GM12874 (cell line): ENCODE measurements at regions not wholly inside any gene's neighbourhood (a gene's known extent, or its start where the extent isn't known, plus 50 kb on each side); places are given as distances from the start of the nearest gene placed in this dataset.

ENCODE experiments used
- TF ChIP-seq, protein P1 (sequence below): IDR thresholded peaks from 2 replicates; pipeline ENCODE4 v1.5.1; 2011; ENCODE audit warnings: low read depth, mild to moderate bottlenecking, control low read depth, low read length, moderate library complexity; ENCODE audit not compliant: insufficient read depth

DNA sequence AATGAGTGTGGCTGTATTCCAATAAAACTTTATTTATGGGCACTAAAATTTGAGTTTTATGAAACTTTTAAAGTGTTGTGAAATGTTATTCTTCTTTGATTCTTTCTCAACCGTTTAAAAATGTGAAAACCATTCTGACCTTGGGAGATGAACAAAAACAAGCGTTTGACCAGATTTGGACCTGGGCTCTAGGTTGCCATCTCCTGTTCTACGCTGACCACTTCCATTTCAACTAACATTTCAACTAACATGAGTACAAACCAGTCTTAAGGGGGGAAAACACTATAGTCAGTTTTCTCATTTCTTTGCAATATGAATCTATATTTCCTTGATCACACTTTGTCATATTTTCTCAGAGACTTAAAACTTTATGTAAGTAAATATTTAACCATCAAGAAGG, 118.4 kb upstream of the IRX5 start:
- TF ChIP-seq, protein P1, sequence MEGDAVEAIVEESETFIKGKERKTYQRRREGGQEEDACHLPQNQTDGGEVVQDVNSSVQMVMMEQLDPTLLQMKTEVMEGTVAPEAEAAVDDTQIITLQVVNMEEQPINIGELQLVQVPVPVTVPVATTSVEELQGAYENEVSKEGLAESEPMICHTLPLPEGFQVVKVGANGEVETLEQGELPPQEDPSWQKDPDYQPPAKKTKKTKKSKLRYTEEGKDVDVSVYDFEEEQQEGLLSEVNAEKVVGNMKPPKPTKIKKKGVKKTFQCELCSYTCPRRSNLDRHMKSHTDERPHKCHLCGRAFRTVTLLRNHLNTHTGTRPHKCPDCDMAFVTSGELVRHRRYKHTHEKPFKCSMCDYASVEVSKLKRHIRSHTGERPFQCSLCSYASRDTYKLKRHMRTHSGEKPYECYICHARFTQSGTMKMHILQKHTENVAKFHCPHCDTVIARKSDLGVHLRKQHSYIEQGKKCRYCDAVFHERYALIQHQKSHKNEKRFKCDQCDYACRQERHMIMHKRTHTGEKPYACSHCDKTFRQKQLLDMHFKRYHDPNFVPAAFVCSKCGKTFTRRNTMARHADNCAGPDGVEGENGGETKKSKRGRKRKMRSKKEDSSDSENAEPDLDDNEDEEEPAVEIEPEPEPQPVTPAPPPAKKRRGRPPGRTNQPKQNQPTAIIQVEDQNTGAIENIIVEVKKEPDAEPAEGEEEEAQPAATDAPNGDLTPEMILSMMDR, result no peak

DNA sequence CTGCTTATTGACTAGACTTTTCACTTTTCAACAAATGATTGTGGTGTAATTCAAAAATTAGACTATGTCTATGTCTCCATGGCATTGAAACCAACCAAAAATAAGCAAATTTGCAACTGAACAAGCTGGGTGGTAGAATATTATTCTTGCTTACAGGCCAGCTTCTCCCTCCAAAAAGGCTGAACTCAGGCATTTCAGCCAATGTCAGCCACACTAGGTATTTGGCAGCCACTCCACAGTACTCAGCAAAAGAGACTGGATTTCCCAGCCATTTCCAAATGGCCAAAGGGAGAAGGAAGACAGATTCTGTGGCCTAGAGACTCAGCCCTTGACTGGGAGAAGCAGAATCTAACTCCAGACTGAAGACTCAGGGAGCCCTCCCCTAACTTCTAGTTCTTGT, 121.8 kb upstream of the IRX5 start:
- TF ChIP-seq, protein P1, result no peak

- TF ChIP-seq, protein P1, result no peak
These were observed 123.7 kb upstream of the IRX5 start for GRCh38 chr16:54806881-54807360.

DNA sequence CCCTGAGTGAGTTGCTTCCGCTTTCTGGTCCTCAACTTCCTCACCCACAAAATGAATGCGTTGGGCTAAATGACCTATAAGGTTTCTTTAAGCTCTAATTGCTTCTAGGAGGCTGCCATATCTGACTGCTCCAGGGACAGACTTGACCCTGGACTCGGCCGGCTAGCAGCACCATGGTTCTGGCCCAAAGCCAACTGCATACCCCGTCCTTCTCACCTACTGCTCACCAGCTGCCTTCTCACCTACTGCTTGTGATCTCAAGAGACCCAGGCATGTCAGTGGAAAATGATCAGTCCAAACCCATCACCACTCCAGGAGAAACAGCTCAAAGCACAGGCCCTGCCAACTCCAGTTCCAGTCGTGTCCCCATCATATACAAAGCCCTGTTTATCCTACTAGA, 124.3 kb upstream of the IRX5 start:
- TF ChIP-seq, protein P1, result no peak

DNA sequence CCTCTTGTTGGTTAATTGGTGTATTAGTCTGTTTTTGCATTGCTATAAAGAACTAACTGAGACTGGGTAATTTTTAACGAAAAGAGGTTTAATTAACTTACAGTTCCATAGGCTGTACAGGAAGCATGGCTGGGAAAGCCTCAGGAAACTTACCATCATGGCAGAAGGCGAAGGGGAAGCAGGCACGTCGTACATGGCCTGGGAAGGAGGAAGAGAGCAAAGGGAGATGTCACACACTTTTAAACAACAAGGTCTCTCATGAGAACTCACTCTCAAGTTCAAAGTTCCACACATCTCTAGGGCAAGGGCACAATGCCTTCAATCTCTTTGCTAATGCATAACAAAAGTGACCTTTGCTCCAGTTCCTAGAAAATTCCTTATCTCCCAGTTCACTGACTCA, 125.0 kb upstream of the IRX5 start:
- TF ChIP-seq, protein P1, result no peak

GRCh38 chr16:54801057-54801844, 129.4 kb upstream of the IRX5 start:
- TF ChIP-seq, protein P1, result no peak

DNA sequence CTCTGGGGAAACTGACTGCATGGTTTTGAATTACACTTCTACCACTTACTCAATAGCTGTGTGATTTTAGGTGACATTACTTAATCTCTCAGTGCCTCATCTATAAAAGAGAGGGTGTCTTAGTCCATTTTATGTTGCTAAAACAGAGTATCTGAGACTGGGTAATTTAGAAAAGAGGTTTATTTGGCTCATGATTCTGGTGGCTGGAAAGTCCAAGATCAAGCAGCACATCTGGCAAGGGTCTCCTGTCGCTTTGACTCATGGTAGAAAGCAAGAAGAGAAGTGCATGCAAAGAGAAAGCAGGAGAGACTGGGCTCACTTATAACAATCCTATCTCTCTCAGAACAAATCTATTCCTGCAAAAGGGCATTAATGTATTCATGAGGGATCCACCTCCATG, 132.4 kb upstream of the IRX5 start:
- TF ChIP-seq, protein P1, result no peak
